Retinal pigment epithelial cell (primary cell): ENCODE measurements at regions not wholly inside any gene's neighbourhood (a gene's known extent, or its start where the extent isn't known, plus 50 kb on each side); places are given as distances from the start of the nearest gene placed in this dataset.
"Not testable (repeated sequence)": the region's sequence is repeated elsewhere in the genome, so short reads cannot be mapped to it uniquely, and the experiment has no call there.

Experiments
- DNase-seq: peaks from one replicate; pipeline ENCODE4 v3.0.0-alpha.2; 2010; ENCODE audit warnings: low read depth
- H3K4me3 ChIP-seq: 2 replicates; pipeline ENCODE4 v1.5.1; 2011; ENCODE audit warnings: mild to moderate bottlenecking, low read length, control low read depth, moderate library complexity
- TF ChIP-seq, protein P1 (sequence below): conservative IDR thresholded peaks from 2 replicates; pipeline ENCODE4 v1.5.1; 2011; ENCODE audit warnings: low read depth, low read length, control low read depth, inconsistent platforms

DNA sequence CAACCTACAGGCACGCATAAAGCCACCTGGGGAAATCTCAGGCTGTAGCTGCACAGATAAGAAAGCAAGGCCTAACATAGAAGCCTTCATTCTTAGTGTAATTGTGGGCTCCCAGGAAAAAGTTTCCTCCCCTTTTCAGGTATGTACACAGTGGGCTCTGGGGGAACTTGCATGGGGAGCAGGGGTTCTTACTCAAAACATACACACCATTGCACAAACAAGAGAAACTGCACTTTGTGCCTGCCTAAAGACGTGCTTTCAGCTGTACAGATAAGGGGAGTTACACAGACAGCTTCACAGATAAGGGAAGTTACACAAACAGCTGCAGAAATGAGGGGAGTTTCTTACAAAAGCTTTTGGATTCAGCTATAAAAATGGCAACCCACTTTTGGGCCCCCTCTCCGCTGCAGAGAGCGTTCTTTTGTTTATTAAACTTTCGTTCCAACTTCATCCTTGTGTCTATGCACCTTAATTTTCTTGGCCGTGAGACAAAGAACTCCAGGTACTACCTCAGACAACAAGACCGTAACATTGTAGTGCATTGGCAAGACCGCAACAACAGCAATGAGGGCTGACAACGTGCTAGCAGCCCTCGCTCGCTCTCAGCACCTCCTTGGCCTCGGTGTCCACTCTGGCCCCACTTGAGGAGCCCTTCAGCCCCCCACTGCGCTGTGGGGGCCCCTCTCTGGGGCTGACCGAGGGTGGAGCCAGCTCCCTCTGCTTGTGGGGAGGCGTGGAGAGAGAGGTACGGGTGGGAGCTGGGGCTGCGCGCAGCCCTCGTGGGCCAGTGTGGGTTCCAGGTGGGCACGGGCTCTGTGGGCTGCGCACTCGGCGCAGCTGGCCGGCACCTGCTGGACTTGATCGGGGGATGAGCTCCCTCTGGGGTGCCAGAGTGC lies 317.5 kb downstream of the RAPGEF2 start:
- no peak overlapping the region for H3K4me3 ChIP-seq
- DNase-seq: no peak
- TF ChIP-seq, protein P1, sequence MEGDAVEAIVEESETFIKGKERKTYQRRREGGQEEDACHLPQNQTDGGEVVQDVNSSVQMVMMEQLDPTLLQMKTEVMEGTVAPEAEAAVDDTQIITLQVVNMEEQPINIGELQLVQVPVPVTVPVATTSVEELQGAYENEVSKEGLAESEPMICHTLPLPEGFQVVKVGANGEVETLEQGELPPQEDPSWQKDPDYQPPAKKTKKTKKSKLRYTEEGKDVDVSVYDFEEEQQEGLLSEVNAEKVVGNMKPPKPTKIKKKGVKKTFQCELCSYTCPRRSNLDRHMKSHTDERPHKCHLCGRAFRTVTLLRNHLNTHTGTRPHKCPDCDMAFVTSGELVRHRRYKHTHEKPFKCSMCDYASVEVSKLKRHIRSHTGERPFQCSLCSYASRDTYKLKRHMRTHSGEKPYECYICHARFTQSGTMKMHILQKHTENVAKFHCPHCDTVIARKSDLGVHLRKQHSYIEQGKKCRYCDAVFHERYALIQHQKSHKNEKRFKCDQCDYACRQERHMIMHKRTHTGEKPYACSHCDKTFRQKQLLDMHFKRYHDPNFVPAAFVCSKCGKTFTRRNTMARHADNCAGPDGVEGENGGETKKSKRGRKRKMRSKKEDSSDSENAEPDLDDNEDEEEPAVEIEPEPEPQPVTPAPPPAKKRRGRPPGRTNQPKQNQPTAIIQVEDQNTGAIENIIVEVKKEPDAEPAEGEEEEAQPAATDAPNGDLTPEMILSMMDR: no peak

DNA sequence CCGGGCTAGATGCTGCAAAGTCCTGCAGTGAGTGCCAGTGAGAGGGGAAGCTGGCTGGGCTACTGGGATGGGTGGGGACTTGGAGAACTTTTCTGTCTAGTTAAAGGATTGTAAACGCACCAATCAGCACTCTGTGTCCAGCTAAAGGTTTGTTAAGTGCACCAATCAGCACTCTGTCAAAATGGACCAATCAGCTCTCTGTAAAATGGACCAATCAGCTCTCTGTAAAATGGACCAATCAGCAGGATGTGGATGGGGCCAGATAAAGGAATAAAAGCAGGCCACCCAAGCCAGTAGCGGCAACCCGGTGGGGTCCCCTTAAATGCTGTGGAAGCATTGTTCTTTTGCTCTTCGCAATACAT lies 318.2 kb downstream of the RAPGEF2 start:
- H3K4me3 ChIP-seq, DNase-seq: not testable (repeated sequence)

DNA sequence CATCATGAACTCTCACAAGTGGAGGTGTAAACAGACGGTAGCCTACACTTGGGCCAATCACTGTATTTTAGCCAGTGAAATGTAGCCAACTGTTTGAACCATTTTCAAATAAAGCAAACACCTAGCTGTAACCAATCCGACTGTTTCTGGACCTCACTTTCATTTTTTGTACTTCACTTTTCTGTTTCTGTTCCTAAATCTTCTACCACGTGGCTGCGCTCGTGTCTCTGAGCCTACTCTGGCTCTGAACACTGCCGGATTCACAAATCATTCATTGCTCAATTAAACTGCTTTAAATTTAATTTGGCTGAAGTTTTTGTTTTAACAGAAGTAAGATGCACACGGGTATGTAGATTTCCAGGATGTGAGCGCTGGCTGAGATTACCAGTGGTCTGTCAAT lies 319.1 kb downstream of the RAPGEF2 start:
- TF ChIP-seq, protein P1: no peak

DNA sequence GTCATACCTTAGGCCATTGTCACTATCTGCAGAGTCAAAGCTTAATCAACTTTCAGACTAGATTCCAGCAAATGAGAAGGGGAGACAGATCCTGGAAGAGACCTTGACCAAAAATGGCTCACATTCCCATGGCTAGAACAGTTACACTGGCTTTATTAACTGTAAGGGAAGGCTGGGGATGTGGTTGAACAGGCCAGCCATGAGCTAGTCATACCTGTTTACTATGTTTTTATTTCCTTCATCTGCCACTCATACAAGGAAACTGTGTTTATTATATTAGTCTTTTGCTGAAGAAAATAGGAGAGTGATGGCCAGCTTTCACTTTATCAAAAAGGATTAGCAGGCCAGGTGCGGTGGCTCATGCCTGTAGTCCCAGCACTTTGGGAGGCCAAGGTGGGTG lies 319.7 kb downstream of the RAPGEF2 start:
- TF ChIP-seq, protein P1: no peak
- H3K4me3 ChIP-seq: no peak overlapping the region
- DNase-seq: no peak

More for the DNA sequence above, 319.1 kb downstream of the RAPGEF2 start:
- no peak for DNase-seq
- H3K4me3 ChIP-seq: no peak overlapping the region

DNA sequence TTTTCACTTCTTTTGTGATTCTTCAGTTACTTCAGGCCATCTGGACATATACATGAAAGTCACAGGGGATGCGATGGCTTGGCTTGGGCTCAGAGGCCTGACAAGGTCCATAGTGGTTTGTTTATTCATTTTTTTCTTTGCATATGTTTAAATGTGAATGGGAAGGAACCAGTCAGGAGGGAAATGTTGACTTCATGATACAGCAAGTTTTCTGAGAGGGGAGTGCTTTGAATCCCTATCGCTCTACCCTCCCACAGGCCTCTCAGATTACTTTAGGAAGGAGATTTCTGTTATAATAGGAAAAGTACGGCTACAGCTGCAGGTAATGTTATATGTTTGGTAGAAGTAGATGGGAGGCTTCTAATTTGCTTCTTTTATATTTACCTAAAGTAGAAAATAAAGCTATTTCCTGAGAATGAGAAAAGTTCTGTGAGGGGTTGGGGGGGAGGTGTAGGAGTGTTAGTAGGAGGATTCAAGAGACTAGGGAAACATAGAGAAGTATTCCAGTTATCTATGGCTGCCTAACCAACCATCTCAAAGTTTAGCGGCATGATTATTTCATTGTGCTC lies 322.9 kb downstream of the RAPGEF2 start:
- DNase-seq: no peak
- TF ChIP-seq, protein P1: no peak
- H3K4me3 ChIP-seq: no peak overlapping the region

DNA sequence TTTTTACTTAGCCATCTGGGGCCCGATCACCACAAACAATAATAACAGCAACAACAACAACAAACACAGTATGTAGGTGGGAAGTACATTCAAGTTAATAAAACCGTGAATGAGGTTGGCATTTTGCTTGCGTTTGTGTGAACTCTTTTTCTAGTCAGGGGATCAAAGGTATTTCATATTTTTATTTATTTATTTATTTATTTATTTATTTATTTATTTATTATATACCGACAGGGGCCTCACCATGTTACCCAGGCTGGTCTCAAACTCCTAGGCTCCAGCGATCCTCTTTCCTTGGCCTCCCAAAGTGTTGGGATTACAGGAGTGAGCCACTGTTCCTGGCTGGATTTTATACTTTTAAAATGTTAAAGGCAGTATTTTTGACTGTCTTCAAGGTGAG lies 325.4 kb downstream of the RAPGEF2 start:
- DNase-seq: no peak
- no peak overlapping the region for H3K4me3 ChIP-seq

DNA sequence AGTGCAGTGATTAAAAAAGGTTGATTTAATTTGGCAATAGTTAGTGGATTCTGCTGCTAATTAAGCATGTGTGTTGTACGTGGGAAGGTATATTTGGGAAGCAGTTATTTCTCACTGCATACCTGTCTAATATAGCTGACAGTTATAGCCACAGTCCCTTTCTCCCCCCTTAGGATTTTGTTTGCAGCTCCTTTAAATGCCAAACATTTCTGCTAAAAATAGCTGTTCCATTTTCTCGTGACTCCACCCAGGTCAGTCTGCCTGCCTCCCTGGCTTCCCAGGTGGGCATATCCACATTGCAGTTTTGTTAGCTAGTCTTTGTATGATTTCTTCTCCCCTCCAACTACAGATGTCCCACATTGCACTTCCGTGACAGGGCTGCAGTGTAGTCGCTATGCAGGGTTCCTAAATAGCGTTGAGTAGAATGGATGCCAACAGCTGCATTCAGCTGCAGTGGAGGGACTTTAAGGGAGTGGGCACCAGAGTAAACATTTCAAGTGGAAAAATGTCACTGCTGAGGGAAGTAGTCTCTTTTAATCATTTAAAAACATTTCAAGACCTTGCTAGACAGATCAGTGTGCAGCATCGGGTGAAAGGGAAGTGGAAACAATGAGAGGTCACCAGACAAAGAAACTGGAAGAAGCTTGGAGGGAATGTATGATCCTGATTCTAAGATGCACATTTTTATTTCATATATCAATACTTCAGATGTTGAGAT lies 326.3 kb downstream of the RAPGEF2 start:
- DNase-seq: no peak
- H3K4me3 ChIP-seq: no peak overlapping the region
- TF ChIP-seq, protein P1: no peak

More for the DNA sequence above, 325.4 kb downstream of the RAPGEF2 start:
- TF ChIP-seq, protein P1: no peak
